ENCODE measurements at regions not wholly inside any gene's neighbourhood (a gene's known extent, or its start where the extent isn't known, plus 50 kb on each side); places are given as distances from the start of the nearest gene placed in this dataset.

- no peak for TF ChIP-seq CTCF (IDR thresholded peaks at IDR 0.05)
- Histone ChIP-seq H3K9me3 (no peaks in the 10 kb centered on the region), H3K27ac (no peak overlapping the region), H3K9ac (ENCODE audit: low read depth in 2 of 2, low read length in 2 of 2) (no peak overlapping the region), H3K4me3 (no peak overlapping the region), H3K36me3 (no peaks in the 10 kb centered on the region), H3K27me3 (no peaks in the 10 kb centered on the region), H3K4me1 (no peaks in the 10 kb centered on the region)
- no peak for DNase-seq
- intact Hi-C loops (cut with DNase I): no loop called here
Observed at GRCh38 chr14:53626761-53627160, 329.9 kb downstream of the BMP4 start.

GRCh38 chr14:53622447-53622846, 334.2 kb downstream of the BMP4 start:
- Histone ChIP-seq H3K36me3 (no peaks in the 10 kb centered on the region), H3K4me3 (no peak overlapping the region), H3K9me3 (no peaks in the 10 kb centered on the region), H3K4me1 (no peaks in the 10 kb centered on the region), H3K27me3 (no peaks in the 10 kb centered on the region), H3K9ac (ENCODE audit: low read depth in 2 of 2, low read length in 2 of 2) (no peak overlapping the region), H3K27ac (no peak overlapping the region)
- DNase-seq: no peak
- intact Hi-C loops (cut with DNase I): no loop called here
- no peak for TF ChIP-seq CTCF (IDR thresholded peaks at IDR 0.05)

- H3K9me3 ChIP-seq: no peaks in the 10 kb centered on the region
- H3K4me1 ChIP-seq: no peaks in the 10 kb centered on the region
- no peaks in the 10 kb centered on the region for H3K27me3 ChIP-seq
- H3K36me3 ChIP-seq: no peaks in the 10 kb centered on the region
- H3K27ac ChIP-seq: no peak overlapping the region
- no peak overlapping the region for H3K9ac ChIP-seq (ENCODE audit: low read depth in 2 of 2, low read length in 2 of 2)
- intact Hi-C loops (cut with DNase I): no loop called here
- DNase-seq: no peak
- no peak for TF ChIP-seq CTCF (IDR thresholded peaks at IDR 0.05)
- no peak overlapping the region for H3K4me3 ChIP-seq
Observed at GRCh38 chr14:53621921-53622320, 334.7 kb downstream of the BMP4 start.

- Histone ChIP-seq H3K4me1 (no peaks in the 10 kb centered on the region), H3K27ac (no peak overlapping the region), H3K27me3 (no peaks in the 10 kb centered on the region), H3K4me3 (no peak overlapping the region), H3K36me3 (no peaks in the 10 kb centered on the region), H3K9me3 (no peaks in the 10 kb centered on the region), H3K9ac (ENCODE audit: low read depth in 2 of 2, low read length in 2 of 2) (no peak overlapping the region)
- no peak for DNase-seq
- TF ChIP-seq CTCF (IDR thresholded peaks at IDR 0.05): no peak
- intact Hi-C loops (cut with DNase I): no loop called here
Observed at GRCh38 chr14:53621433-53621832, 335.2 kb downstream of the BMP4 start.

- Histone ChIP-seq H3K4me3 (no peak overlapping the region), H3K9me3 (no peaks in the 10 kb centered on the region), H3K9ac (ENCODE audit: low read depth in 2 of 2, low read length in 2 of 2) (no peak overlapping the region), H3K27me3 (no peaks in the 10 kb centered on the region), H3K27ac (no peak overlapping the region), H3K4me1 (no peaks in the 10 kb centered on the region), H3K36me3 (no peaks in the 10 kb centered on the region)
- DNase-seq: no peak
- intact Hi-C loops (cut with DNase I): no loop called here
- TF ChIP-seq CTCF (IDR thresholded peaks at IDR 0.05): no peak
Observed at GRCh38 chr14:53620890-53621289, 335.7 kb downstream of the BMP4 start.

GRCh38 chr14:53620317-53620716, 336.3 kb downstream of the BMP4 start:
- Histone ChIP-seq H3K9me3 (no peaks in the 10 kb centered on the region), H3K9ac (ENCODE audit: low read depth in 2 of 2, low read length in 2 of 2) (no peak overlapping the region), H3K4me3 (no peak overlapping the region), H3K27me3 (no peaks in the 10 kb centered on the region), H3K4me1 (no peaks in the 10 kb centered on the region), H3K27ac (no peak overlapping the region), H3K36me3 (no peaks in the 10 kb centered on the region)
- no peak for TF ChIP-seq CTCF (IDR thresholded peaks at IDR 0.05)
- DNase-seq: no peak
- intact Hi-C loops (cut with DNase I): no loop called here

Data from colonic mucosa (tissue), 4 donors.